NB4 (cell line): ENCODE measurements at regions not wholly inside any gene's neighbourhood (a gene's known extent, or its start where the extent isn't known, plus 50 kb on each side); places are given as distances from the start of the nearest gene placed in this dataset.

ENCODE experiments used
- CTCF ChIP-seq: IDR thresholded peaks from one replicate; pipeline ENCODE4 v1.5.1; 2012; ENCODE audit warnings: low read depth, low read length
- MAX ChIP-seq: IDR thresholded peaks from 2 replicates; pipeline ENCODE4 v1.6.1; 2011; ENCODE audit warnings: low read depth, low read length
- POLR2A ChIP-seq: IDR thresholded peaks from 2 replicates; pipeline ENCODE4 v1.6.1; 2011; ENCODE audit warnings: mild to moderate bottlenecking; ENCODE audit not compliant: insufficient read length; ENCODE audit errors: extremely low read depth

- TF ChIP-seq CTCF, result no peak
- TF ChIP-seq MAX, result no peak
- no peak for TF ChIP-seq POLR2A
Observed at GRCh38 chr3:164302622-164303021, 775.7 kb downstream of the SI start.
